C4-2B (cell line): ENCODE measurements at regions not wholly inside any gene's neighbourhood (a gene's known extent, or its start where the extent isn't known, plus 50 kb on each side); places are given as distances from the start of the nearest gene placed in this dataset.

Experiments
- CTCF ChIP-seq: fragments of 450-650 bp; conservative IDR thresholded peaks from 2 replicates; pipeline ENCODE4 v1.5.1; 2017; ENCODE audit warnings: mild to moderate bottlenecking
- ZFX ChIP-seq: fragments of 450-650 bp; IDR thresholded peaks from 2 replicates; pipeline ENCODE4 v1.6.1; 2017

- no peak for TF ChIP-seq CTCF
- no peak for TF ChIP-seq ZFX
Observed at GRCh38 chr2:107775791-107776190, 50.9 kb upstream of the RGPD4 start.
